Amniotic epithelial cell (primary cell): ENCODE measurements at regions not wholly inside any gene's neighbourhood (a gene's known extent, or its start where the extent isn't known, plus 50 kb on each side); places are given as distances from the start of the nearest gene placed in this dataset.

Experiments
- DNase-seq: peaks from one replicate; pipeline ENCODE4 v3.0.0-alpha.2; 2010; ENCODE audit warnings: low read depth

DNA sequence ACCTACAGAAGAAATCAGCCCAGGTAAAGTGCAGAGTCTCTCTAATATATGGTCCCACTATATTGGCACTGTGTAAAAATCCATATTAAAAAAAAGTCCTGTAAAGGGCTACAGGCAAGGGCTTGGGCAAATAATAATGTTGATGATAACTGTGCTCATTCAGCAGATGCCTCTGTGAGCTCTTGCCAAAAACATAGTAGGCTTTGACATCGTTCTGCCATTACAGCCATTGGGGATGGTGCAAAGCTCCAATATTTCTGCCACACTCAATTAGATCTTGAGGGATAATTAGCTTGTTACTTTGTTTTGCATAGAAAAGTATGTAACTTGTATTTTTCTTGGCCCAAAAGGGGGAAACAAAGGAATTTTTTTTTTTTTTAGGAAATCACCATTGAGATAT is 645.5 kb upstream of the FAM241A start:
- no peak for DNase-seq

DNA sequence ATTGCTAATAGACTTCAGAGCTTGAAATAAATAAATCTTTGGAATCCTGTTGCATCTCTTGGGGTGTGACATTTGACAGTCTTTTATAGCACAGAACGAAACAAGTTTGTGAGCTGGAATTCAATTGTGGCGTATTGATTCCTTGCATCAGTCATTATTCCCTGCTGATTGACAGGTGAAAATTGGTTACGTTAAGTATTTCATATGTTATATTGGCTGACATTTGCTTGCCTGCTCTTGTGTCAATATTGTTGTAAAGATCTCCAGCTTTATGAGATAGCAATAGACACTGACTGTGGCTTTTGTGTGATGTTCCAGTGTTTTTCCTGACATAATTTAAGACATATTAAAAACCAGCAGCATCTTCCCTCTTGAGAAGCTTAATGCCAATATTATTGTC is 644.4 kb upstream of the FAM241A start:
- no peak for DNase-seq

- no peak for DNase-seq
Measured at GRCh38 chr4:111501946-111502345, 643.3 kb upstream of the FAM241A start.

DNA sequence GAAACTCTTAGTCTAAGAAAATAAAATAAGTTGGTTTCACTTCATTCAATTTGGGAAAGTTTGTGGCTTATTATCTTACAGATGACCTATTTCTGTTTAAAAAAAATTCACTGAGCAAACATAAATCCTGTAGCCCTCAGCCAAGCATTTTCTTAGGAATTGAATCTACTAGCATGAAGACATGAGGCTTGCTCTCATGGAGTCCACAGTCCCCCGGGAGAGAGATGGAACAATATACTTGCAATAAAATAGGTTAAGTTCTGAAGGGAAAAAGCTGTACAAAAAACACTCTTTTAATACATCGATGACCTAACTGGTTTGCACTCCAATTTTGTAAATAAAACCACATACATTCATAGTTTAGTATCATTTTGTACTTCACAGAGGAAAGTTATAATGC is 642.6 kb upstream of the FAM241A start:
- peak; percentile 23 for DNase-seq

- peak; percentile 49 for DNase-seq
Measured at GRCh38 chr4:111506706-111507105, 638.5 kb upstream of the FAM241A start.

GRCh38 chr4:111510535-111510934 is 634.7 kb upstream of the FAM241A start:
- no peak for DNase-seq

DNA sequence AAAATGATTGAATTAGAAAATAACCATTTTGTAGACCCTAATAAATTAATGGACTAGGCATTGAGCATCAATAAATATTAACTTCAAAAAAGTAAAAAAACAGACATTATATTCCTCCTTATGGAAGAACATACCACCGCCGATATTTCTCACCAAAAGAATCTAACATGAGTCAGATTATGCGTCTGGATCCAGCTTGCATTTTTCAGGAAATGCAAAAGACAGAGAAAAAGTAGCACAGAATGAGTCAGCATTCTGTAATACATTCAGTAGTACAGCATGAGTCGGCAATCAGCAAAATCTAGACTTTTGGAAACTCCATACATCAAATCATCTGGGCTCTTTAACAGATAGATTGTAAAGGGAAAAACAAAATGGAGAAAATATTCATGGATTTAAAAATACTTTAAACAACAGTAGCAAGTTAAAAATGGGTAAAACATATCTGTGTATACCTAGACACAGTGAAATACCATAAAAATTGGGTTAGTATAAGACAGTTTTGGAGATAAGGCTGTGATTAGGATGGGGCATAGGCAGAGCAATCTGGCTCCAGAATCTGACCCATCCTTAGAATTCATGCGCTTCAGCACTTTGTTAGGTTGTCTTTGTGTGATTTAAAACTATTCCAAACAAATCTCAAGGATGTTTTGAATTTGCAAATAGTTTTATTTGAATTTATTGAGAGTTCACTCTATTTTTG is 633.0 kb upstream of the FAM241A start:
- peak; percentile 94 for DNase-seq

DNA sequence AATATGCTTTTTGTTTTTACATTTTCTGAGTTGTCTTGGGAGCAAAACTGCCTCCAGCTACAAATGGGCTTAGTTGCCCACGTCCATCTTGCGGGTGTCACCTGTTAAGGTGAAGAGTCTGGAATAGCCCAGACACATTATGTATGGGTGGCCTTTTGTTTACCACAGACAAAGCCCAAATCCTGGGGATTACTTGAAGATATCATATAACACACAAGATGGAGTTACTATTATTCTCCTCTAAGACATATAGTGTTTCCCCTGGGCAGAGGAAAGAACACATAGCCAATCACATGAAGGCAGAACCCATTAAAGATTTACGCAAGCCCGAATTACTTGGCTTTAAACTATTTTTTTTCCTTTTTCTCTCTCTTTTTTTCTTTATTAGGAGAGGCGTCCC is 625.6 kb upstream of the FAM241A start:
- no peak for DNase-seq

DNA sequence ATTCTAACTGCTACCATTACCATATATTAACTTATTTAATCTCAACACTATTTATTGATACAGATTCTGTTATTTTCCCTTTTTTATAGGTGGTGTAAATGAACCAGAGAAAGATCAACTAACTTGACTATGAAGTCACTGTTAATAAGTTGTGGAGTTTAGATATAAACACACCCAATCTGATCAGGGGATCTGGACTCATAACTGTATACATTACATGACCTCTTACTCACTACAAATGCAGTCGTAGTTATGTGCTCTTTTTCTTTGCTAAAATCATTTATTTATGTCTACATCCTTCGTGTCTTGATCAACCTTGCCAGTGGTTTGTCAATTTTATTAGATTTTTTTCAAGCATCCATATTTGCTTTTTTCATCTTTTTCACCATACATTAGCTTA is 614.8 kb upstream of the FAM241A start:
- DNase-seq = no peak

DNA sequence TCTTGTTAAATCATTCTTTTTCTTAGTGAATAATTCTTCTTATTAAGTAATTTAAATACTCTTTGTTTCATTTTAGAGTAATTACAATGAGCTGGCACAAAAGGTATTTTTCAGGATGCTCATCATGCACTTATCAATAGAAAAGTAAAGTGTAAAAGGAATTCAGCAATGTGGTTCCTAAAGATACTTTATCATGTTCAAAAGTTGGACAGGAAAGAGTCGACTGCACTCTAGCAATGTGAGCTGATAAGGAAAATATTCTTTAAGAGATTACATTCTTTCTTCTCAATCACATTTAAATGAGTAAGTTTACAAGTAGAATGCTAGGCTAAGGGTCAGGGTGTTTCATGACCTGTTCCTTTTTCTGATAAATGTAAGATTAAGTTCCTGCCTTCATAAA is 609.5 kb upstream of the FAM241A start:
- DNase-seq = no peak

- no peak for DNase-seq
Measured at GRCh38 chr4:111537165-111537564, 608.1 kb upstream of the FAM241A start.

- peak; percentile 76 for DNase-seq
Measured at GRCh38 chr4:111537871-111538270, 607.4 kb upstream of the FAM241A start.

DNA sequence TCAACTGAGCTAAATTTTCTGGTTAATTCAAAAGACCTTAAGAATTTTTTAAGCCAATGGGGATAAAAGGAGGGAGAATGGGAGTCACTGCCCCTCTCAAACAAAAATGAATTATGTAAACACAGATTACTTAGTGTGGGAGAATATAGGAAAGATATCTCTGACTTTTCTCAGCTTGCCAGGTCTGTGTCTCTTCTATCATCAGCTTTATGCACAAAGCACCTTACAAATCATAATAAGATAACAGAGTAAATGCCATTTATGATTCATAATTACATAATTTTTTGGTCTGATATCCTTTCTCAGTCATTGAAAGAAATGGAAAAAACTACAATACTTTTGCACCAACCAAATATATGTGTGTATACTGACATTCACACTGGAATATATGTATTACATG is 604.6 kb upstream of the FAM241A start:
- DNase-seq = peak; percentile 75

DNA sequence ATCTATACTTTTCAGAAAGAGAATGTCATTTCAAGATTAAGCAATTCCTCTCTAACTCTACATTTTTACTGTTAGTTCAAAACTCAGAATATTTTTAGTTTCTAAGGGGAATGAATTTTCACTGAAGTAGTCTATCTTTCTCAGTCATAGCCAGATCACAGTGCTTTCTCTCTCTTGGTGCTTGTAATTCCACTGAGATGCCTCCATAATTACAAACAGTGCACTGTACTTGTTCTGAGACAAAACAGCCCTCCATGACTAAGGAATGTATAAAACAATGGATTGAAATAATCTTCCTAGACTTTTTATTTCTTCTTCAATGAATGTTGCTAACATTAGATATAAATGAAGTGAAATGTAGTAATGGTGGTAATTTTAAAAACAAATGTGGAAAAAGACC is 603.2 kb upstream of the FAM241A start:
- peak; percentile 10 for DNase-seq

- DNase-seq = no peak
Measured at GRCh38 chr4:111546881-111547280, 598.4 kb upstream of the FAM241A start.

- peak; percentile 8 for DNase-seq
Measured at GRCh38 chr4:111556141-111556781, 589.0 kb upstream of the FAM241A start.

GRCh38 chr4:111556851-111557250 is 588.4 kb upstream of the FAM241A start:
- DNase-seq = peak; percentile 36

GRCh38 chr4:111562826-111563225 is 582.4 kb upstream of the FAM241A start:
- no peak for DNase-seq

GRCh38 chr4:111572470-111572869 is 572.8 kb upstream of the FAM241A start:
- no peak for DNase-seq

DNA sequence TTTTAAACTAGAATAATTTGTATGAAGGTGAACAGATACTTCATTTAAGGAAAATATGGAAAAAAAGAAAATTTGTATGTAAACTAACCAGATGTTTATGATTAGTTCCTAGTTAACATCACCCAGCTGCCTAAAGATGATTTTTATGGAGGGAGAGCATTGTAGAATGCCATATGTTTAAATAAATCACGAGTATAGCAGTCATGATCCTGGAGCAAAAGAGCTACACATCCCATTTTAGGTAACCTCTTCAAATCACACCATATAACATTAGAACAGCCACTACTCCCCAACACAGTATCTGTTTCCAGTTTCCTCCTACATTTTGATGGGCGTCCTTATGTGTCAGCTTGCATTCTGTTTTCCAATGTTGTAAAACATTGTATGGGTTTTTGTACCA is 571.9 kb upstream of the FAM241A start:
- no peak for DNase-seq

- DNase-seq = no peak
Measured at GRCh38 chr4:111579767-111580166, 565.5 kb upstream of the FAM241A start.

- no peak for DNase-seq
Measured at GRCh38 chr4:111595456-111595855, 549.8 kb upstream of the FAM241A start.

GRCh38 chr4:111596491-111596890 is 548.8 kb upstream of the FAM241A start:
- no peak for DNase-seq

GRCh38 chr4:111601671-111602070 is 543.6 kb upstream of the FAM241A start:
- DNase-seq = no peak
